GM12891 (cell line): ENCODE measurements at regions not wholly inside any gene's neighbourhood (a gene's known extent, or its start where the extent isn't known, plus 50 kb on each side); places are given as distances from the start of the nearest gene placed in this dataset.

ENCODE experiments used
- DNase-seq: peaks from one replicate; pipeline ENCODE4 v3.0.0; 2011; ENCODE audit warnings: low spot score; ENCODE audit not compliant: insufficient read length
- FAIRE-seq: peaks from 2 replicates; lab custom pipeline; 2011; peaks lifted over from hg19 to GRCh38; lab: Jason Lieb, UNC
- PAX5 ChIP-seq: IDR thresholded peaks from 2 replicates; pipeline ENCODE4 v1.6.1; 2011; ENCODE audit warnings: low read length, moderate library complexity, mild to moderate bottlenecking; ENCODE audit not compliant: insufficient read depth, severe bottlenecking
- POLR2A ChIP-seq: IDR thresholded peaks from 2 replicates; pipeline ENCODE4 v1.6.1; 2011; ENCODE audit warnings: low read depth, low read length, control low read depth
- POLR2AphosphoS5 ChIP-seq: IDR thresholded peaks from 2 replicates; pipeline ENCODE4 v1.6.1; 2011; ENCODE audit warnings: low read depth, low read length, control low read depth
- POU2F2 ChIP-seq: IDR thresholded peaks from 2 replicates; pipeline ENCODE4 v1.6.1; 2011; ENCODE audit warnings: low read depth, mild to moderate bottlenecking, control low read depth, low read length, moderate library complexity
- SPI1 ChIP-seq: IDR thresholded peaks from 2 replicates; pipeline ENCODE4 v1.6.1; 2011; ENCODE audit warnings: low read depth, low read length, control low read depth
- TAF1 ChIP-seq: IDR thresholded peaks from 2 replicates; pipeline ENCODE4 v1.6.1; 2011; ENCODE audit warnings: low read depth, low read length, control low read depth

- TF ChIP-seq POLR2A = no peak
- no peak for TF ChIP-seq PAX5
- no peak for TF ChIP-seq SPI1
- no peak for TF ChIP-seq POLR2AphosphoS5
- no peak for TF ChIP-seq TAF1
- TF ChIP-seq POU2F2 = no peak
- FAIRE-seq (no peak), DNase-seq (no peak)
These were observed 425.9 kb upstream of the TBX3 start for GRCh38 chr12:115109863-115110262.

GRCh38 chr12:115108129-115109100, 424.4 kb upstream of the TBX3 start:
- DNase-seq (no peak), FAIRE-seq (no peak)
- TF ChIP-seq POLR2AphosphoS5 (no peak), SPI1 (no peak), TAF1 (no peak), POU2F2 (no peak), POLR2A (no peak), PAX5 (no peak)

GRCh38 chr12:115103884-115104883, 420.2 kb upstream of the TBX3 start:
- FAIRE-seq (no peak), DNase-seq (no peak)
- TF ChIP-seq POLR2AphosphoS5 = no peak
- TF ChIP-seq POLR2A = no peak
- TF ChIP-seq TAF1 = no peak
- no peak for TF ChIP-seq PAX5
- TF ChIP-seq SPI1 = no peak
- TF ChIP-seq POU2F2 = no peak

- DNase-seq (no peak), FAIRE-seq (no peak)
- TF ChIP-seq POU2F2 = no peak
- no peak for TF ChIP-seq POLR2A
- TF ChIP-seq PAX5 = no peak
- no peak for TF ChIP-seq POLR2AphosphoS5
- TF ChIP-seq TAF1 = no peak
- TF ChIP-seq SPI1 = no peak
These were observed 418.5 kb upstream of the TBX3 start for GRCh38 chr12:115102450-115102849.

GRCh38 chr12:115101520-115101919, 417.5 kb upstream of the TBX3 start:
- no peak for DNase-seq
- no peak for FAIRE-seq
- TF ChIP-seq POLR2A = no peak
- TF ChIP-seq SPI1 = no peak
- no peak for TF ChIP-seq POLR2AphosphoS5
- TF ChIP-seq PAX5 = no peak
- TF ChIP-seq POU2F2 = no peak
- TF ChIP-seq TAF1 = no peak

GRCh38 chr12:115097416-115097815, 413.4 kb upstream of the TBX3 start:
- FAIRE-seq = no peak
- TF ChIP-seq TAF1 (no peak), PAX5 (no peak), POU2F2 (no peak), SPI1 (no peak), POLR2AphosphoS5 (no peak), POLR2A (no peak)

GRCh38 chr12:115096588-115097397, 412.8 kb upstream of the TBX3 start:
- FAIRE-seq = no peak
- no peak for DNase-seq
- TF ChIP-seq PAX5 = no peak
- no peak for TF ChIP-seq TAF1

More at GRCh38 chr12:115097416-115097815, 413.4 kb upstream of the TBX3 start:
- no peak for DNase-seq

- no peak for DNase-seq
- no peak for FAIRE-seq
- TF ChIP-seq PAX5 (no peak), POU2F2 (no peak), SPI1 (no peak)
These were observed 411.2 kb upstream of the TBX3 start for GRCh38 chr12:115095073-115095748.
